ENCODE measurements at regions not wholly inside any gene's neighbourhood (a gene's known extent, or its start where the extent isn't known, plus 50 kb on each side); places are given as distances from the start of the nearest gene placed in this dataset.

DNA sequence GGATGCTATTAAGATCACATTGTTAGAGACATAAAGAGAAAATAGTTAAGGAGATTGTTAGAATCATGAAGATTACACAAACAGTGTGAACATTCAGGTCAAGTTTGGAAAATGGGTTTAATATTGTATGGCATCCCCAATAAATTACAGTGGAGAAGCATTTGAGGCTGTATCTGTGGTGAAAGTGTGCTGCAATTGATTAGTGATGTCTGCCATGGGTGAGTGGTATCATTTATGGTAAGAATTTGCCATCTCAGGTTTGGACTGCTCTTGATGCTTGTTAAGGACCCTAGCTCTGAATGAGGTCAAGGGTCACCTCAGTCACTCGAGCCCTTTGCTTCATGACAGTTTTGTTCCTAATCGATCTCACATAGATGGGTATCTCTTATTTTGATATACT lies 265.7 kb upstream of the SRRM4 start:
- no peaks in the 10 kb centered on the region for H3K27me3 ChIP-seq (ENCODE audit: control insufficient read depth, insufficient read depth, low read length)
- H3K4me3 ChIP-seq (ENCODE audit: low read depth, low read length): no peak overlapping the region
- no peak for DNase-seq (ENCODE audit: low read depth)
- TF ChIP-seq, protein P1, sequence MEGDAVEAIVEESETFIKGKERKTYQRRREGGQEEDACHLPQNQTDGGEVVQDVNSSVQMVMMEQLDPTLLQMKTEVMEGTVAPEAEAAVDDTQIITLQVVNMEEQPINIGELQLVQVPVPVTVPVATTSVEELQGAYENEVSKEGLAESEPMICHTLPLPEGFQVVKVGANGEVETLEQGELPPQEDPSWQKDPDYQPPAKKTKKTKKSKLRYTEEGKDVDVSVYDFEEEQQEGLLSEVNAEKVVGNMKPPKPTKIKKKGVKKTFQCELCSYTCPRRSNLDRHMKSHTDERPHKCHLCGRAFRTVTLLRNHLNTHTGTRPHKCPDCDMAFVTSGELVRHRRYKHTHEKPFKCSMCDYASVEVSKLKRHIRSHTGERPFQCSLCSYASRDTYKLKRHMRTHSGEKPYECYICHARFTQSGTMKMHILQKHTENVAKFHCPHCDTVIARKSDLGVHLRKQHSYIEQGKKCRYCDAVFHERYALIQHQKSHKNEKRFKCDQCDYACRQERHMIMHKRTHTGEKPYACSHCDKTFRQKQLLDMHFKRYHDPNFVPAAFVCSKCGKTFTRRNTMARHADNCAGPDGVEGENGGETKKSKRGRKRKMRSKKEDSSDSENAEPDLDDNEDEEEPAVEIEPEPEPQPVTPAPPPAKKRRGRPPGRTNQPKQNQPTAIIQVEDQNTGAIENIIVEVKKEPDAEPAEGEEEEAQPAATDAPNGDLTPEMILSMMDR (IDR thresholded peaks at IDR 0.05; ENCODE audit: insufficient read depth, low read length, poor library complexity, severe bottlenecking): no peak
- no peaks in the 10 kb centered on the region for H3K36me3 ChIP-seq (ENCODE audit: control insufficient read depth, insufficient read depth, low read length)

DNA sequence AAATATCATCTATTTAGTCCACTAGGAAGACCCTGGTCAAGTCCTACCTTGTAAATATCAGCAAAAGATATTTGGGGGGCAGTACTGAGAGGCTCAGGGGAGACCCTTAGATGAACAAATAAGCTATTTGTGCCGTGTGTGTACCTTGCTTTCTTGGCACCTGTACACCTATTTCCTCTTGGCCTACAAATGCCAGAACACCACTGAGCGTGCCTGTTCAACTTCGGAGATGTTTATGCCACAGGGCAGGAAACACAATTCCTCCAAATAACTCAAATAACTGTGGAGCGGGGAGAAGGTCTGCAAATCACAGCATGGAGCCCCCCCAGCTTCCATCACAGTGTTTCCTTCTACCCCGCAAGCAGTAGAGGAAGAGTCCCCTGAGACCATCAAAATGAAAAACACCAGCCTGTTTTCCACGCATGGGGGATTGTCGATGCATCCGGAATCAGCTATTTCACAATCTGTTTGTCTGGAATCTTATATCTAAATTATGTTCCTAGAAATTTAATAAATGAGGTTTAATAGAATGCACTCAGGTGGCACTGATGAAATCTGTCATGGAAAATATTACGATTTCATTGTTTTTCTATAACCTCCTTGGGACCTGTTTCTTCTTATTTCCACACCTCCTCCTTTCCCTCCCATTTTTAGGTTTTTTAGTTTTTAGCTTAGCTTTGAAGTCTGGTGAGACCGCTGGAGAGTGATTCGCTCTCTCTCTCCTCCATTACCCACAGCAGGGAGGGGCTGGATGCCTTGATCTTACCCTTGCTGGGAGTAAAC lies 254.0 kb upstream of the SRRM4 start:
- DNase-seq (ENCODE audit: low read depth): no peak
- H3K4me3 ChIP-seq (ENCODE audit: low read depth, low read length): no peak overlapping the region
- no peaks in the 10 kb centered on the region for H3K27me3 ChIP-seq (ENCODE audit: control insufficient read depth, insufficient read depth, low read length)
- no peaks in the 10 kb centered on the region for H3K36me3 ChIP-seq (ENCODE audit: control insufficient read depth, insufficient read depth, low read length)
- TF ChIP-seq, protein P1 (IDR thresholded peaks at IDR 0.05; ENCODE audit: insufficient read depth, low read length, poor library complexity, severe bottlenecking): no peak

DNA sequence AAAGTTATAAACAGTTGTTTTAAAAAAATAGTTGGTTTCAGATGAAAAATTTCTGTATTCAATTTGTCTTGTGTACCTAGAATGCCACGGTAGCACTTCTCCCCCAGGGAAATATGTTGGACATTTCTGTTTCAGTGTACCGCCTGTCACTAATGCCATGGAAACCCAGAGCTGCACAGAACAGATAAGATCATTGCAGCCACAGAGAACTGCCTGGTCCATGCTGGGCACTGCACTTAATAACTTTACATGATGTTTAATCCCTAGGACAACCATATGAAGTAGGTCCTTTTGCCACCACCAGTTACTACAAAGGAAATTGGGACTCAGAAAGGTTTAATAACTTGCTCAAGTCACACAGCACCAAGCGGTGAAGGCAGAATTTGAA lies 253.4 kb upstream of the SRRM4 start:
- TF ChIP-seq, protein P1 (IDR thresholded peaks at IDR 0.05; ENCODE audit: insufficient read depth, low read length, poor library complexity, severe bottlenecking): no peak
- no peaks in the 10 kb centered on the region for H3K27me3 ChIP-seq (ENCODE audit: control insufficient read depth, insufficient read depth, low read length)
- DNase-seq (ENCODE audit: low read depth): no peak
- no peaks in the 10 kb centered on the region for H3K36me3 ChIP-seq (ENCODE audit: control insufficient read depth, insufficient read depth, low read length)
- no peak overlapping the region for H3K4me3 ChIP-seq (ENCODE audit: low read depth, low read length)

DNA sequence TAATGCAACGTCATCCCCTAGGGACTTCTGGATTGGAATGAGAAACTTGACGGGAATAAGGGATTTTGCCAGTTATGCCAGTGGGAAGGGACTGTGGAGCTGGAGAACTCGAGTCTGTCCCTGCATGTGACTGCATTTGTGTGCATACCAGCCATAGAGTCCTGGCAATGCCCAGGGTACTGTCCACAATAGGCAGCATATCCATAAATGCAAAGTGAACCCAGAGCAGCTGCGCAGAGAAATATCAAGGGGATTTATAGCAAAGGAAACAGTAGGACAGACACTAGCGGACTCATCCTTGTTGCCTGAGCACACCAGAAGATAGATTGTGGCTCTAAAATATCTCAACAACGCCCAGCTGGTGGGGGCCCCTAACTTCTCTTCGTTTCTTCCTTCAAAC lies 247.1 kb upstream of the SRRM4 start:
- no peak overlapping the region for H3K4me3 ChIP-seq (ENCODE audit: low read depth, low read length)
- H3K27me3 ChIP-seq (ENCODE audit: control insufficient read depth, insufficient read depth, low read length): no peaks in the 10 kb centered on the region
- TF ChIP-seq, protein P1 (IDR thresholded peaks at IDR 0.05; ENCODE audit: insufficient read depth, low read length, poor library complexity, severe bottlenecking): no peak
- DNase-seq (ENCODE audit: low read depth): no peak
- H3K36me3 ChIP-seq (ENCODE audit: control insufficient read depth, insufficient read depth, low read length): no peaks in the 10 kb centered on the region

DNA sequence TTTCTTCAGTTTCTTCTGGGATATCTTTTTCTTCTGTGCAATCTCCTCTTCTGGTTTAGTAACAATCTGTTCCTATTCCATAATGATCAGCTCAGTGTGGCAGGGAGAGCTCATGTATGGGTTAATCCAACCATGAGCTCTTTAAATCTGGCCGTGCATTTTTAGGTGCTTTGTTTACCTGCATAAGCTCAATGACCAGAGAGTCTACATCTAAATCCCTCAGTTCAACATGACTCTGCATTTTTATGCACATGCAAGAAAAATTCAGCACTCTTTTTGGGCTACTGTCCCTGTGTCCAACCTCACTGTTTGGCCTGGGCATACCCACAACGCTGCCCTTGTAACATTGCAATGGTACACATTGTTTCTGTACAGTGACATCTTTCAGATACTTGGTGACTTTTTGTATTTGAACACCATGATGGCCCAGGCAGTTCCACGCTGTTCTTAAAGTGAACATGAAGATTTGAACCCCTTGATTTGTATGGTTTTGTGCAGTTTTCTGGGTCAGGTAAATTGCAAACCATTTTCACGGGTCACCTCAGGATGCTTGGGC lies 243.3 kb upstream of the SRRM4 start:
- Histone ChIP-seq H3K36me3 (ENCODE audit: control insufficient read depth, insufficient read depth, low read length) (no peaks in the 10 kb centered on the region), H3K27me3 (ENCODE audit: control insufficient read depth, insufficient read depth, low read length) (no peaks in the 10 kb centered on the region), H3K4me3 (ENCODE audit: low read depth, low read length) (no peak overlapping the region)
- TF ChIP-seq, protein P1 (IDR thresholded peaks at IDR 0.05; ENCODE audit: insufficient read depth, low read length, poor library complexity, severe bottlenecking): no peak
- no peak for DNase-seq (ENCODE audit: low read depth)

DNA sequence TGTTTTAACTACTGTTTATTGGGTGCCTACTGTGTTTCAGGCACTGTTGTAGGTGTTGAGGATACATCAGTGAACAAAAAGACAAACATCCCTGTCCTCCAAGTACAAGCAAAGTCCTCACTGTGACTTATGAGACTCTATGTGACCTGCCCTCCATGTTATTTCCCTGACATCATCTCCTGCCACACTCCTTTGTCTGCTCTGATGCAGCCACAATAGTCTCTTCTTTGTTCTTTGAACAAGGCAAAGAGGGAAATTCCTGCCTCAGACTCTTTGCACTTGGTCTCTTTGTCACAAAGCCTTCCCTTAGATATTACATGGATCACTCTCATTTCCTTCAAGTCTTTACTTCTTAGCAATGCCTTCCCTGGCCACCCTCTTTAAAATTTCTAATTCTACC lies 240.1 kb upstream of the SRRM4 start:
- TF ChIP-seq, protein P1 (IDR thresholded peaks at IDR 0.05; ENCODE audit: insufficient read depth, low read length, poor library complexity, severe bottlenecking): no peak
- Histone ChIP-seq H3K36me3 (ENCODE audit: control insufficient read depth, insufficient read depth, low read length) (no peaks in the 10 kb centered on the region), H3K4me3 (ENCODE audit: low read depth, low read length) (no peak overlapping the region), H3K27me3 (ENCODE audit: control insufficient read depth, insufficient read depth, low read length) (no peaks in the 10 kb centered on the region)
- no peak for DNase-seq (ENCODE audit: low read depth)

All from kidney epithelial cell (primary cell).